Epithelial cell of esophagus (primary cell): ENCODE measurements at regions not wholly inside any gene's neighbourhood (a gene's known extent, or its start where the extent isn't known, plus 50 kb on each side); places are given as distances from the start of the nearest gene placed in this dataset.

Experiments used
- DNase-seq: peaks from one replicate; pipeline ENCODE4 v3.0.0; 2010; ENCODE audit warnings: low read depth
- H3K4me3 ChIP-seq: 2 replicates; pipeline ENCODE4 v1.5.1; 2011; ENCODE audit warnings: mild to moderate bottlenecking, low read length, control low read depth
- CTCF ChIP-seq: IDR thresholded peaks from 2 replicates; pipeline ENCODE4 v1.5.1; 2011; ENCODE audit warnings: low read depth, mild to moderate bottlenecking, low read length, control low read depth, inconsistent platforms; ENCODE audit not compliant: insufficient read depth; ENCODE audit errors: missing control alignments

GRCh38 chr2:51224790-51225189, 192.9 kb upstream of the NRXN1 start:
- DNase-seq, result no peak
- TF ChIP-seq CTCF, result no peak
- H3K4me3 ChIP-seq, result no peak overlapping the region

- TF ChIP-seq CTCF, result no peak
- H3K4me3 ChIP-seq, result no peak overlapping the region
- no peak for DNase-seq
Measured at GRCh38 chr2:51222106-51222505, 190.2 kb upstream of the NRXN1 start.

- no peak overlapping the region for H3K4me3 ChIP-seq
- no peak for DNase-seq
- no peak for TF ChIP-seq CTCF
Measured at GRCh38 chr2:51220606-51221005, 188.7 kb upstream of the NRXN1 start.

- DNase-seq, result no peak
- H3K4me3 ChIP-seq, result no peak overlapping the region
- TF ChIP-seq CTCF, result no peak
Measured at GRCh38 chr2:51220080-51220479, 188.1 kb upstream of the NRXN1 start.

GRCh38 chr2:51219468-51219867, 187.5 kb upstream of the NRXN1 start:
- TF ChIP-seq CTCF, result no peak
- no peak for DNase-seq
- no peak overlapping the region for H3K4me3 ChIP-seq

GRCh38 chr2:51218047-51218446, 186.1 kb upstream of the NRXN1 start:
- H3K4me3 ChIP-seq, result no peak overlapping the region
- no peak for DNase-seq
- TF ChIP-seq CTCF, result no peak

GRCh38 chr2:51213826-51214225, 181.9 kb upstream of the NRXN1 start:
- TF ChIP-seq CTCF, result no peak
- H3K4me3 ChIP-seq, result no peak overlapping the region
- DNase-seq, result no peak
